ENCODE measurements at regions not wholly inside any gene's neighbourhood (a gene's known extent, or its start where the extent isn't known, plus 50 kb on each side); places are given as distances from the start of the nearest gene placed in this dataset.

- DNase-seq: no peak
Observed at GRCh38 chr7:148950806-148951205, 66.7 kb upstream of the EZH2 start.

GRCh38 chr7:148944935-148945934 is 61.1 kb upstream of the EZH2 start:
- DNase-seq: no peak

- DNase-seq: peak; percentile 81
Observed at GRCh38 chr7:148941598-148942275, 57.6 kb upstream of the EZH2 start.

- peak; percentile 85 for DNase-seq
Observed at GRCh38 chr7:148940702-148941597, 56.9 kb upstream of the EZH2 start.

- no peak for DNase-seq
Observed at GRCh38 chr7:148939128-148939755, 55.2 kb upstream of the EZH2 start.

- no peak for DNase-seq
Observed at GRCh38 chr7:148935451-148935850, 51.4 kb upstream of the EZH2 start.

All from femur (tissue), 1 donor.